ENCODE measurements at regions not wholly inside any gene's neighbourhood (a gene's known extent, or its start where the extent isn't known, plus 50 kb on each side); places are given as distances from the start of the nearest gene placed in this dataset.

GRCh38 chr7:86943447-86943846 is 116.0 kb downstream of the ELAPOR2 start:
- DNase-seq, result no peak

- no peak for DNase-seq
These were observed 116.5 kb downstream of the ELAPOR2 start for GRCh38 chr7:86942995-86943394.

- DNase-seq, result no peak
These were observed 117.4 kb downstream of the ELAPOR2 start for GRCh38 chr7:86942081-86942480.

- DNase-seq, result peak; percentile 19
These were observed 120.1 kb downstream of the ELAPOR2 start for GRCh38 chr7:86939197-86939814.

GRCh38 chr7:86937363-86937878 is 122.0 kb downstream of the ELAPOR2 start:
- no peak for DNase-seq

- DNase-seq, result no peak
These were observed 126.1 kb downstream of the ELAPOR2 start for GRCh38 chr7:86933295-86933845.

- DNase-seq, result no peak
These were observed 127.4 kb downstream of the ELAPOR2 start for GRCh38 chr7:86932038-86932512.

GRCh38 chr7:86931439-86931838 is 128.0 kb downstream of the ELAPOR2 start:
- DNase-seq, result no peak

GRCh38 chr7:86930554-86931307 is 128.7 kb downstream of the ELAPOR2 start:
- no peak for DNase-seq

GRCh38 chr7:86929293-86930109 is 130.0 kb downstream of the ELAPOR2 start:
- DNase-seq, result no peak

- no peak for DNase-seq
These were observed 131.1 kb downstream of the ELAPOR2 start for GRCh38 chr7:86928308-86928707.

GRCh38 chr7:86926732-86927131 is 132.7 kb downstream of the ELAPOR2 start:
- DNase-seq, result no peak

- no peak for DNase-seq
These were observed 134.2 kb downstream of the ELAPOR2 start for GRCh38 chr7:86925221-86925620.

- DNase-seq, result no peak
These were observed 135.9 kb downstream of the ELAPOR2 start for GRCh38 chr7:86923527-86923926.

- DNase-seq, result no peak
These were observed 139.3 kb downstream of the ELAPOR2 start for GRCh38 chr7:86920154-86920553.

GRCh38 chr7:86918245-86918644 is 141.2 kb downstream of the ELAPOR2 start:
- no peak for DNase-seq

- DNase-seq, result no peak
These were observed 143.1 kb downstream of the ELAPOR2 start for GRCh38 chr7:86916277-86916825.

- no peak for DNase-seq
These were observed 144.9 kb downstream of the ELAPOR2 start for GRCh38 chr7:86914551-86914950.

All from right kidney (tissue), 1 donor.